ENCODE measurements at regions not wholly inside any gene's neighbourhood (a gene's known extent, or its start where the extent isn't known, plus 50 kb on each side); places are given as distances from the start of the nearest gene placed in this dataset.
"Not testable (repeated sequence)": the region's sequence is repeated elsewhere in the genome, so short reads cannot be mapped to it uniquely, and the experiment has no call there.

DNA sequence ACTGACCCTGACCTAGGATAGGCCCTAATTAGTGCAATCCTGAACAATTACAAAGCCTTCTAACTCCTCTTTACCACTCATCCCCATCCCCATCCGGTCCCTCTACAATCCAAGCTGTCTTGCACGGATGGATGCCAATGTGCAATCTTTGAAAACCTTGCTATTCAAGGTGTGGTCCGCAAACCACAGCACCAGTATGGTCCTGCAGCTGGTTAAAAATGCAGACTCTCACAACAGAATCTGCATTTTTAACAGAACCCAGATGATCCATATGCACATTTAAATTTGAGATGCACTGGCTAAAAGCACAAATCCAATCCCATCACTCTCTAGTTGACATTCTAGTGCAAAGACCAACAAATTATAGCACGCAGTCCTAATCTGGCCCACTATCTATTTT, 230.6 kb upstream of the KRR1 start:
- no peaks in the 10 kb centered on the region for H3K9me2 ChIP-seq (replicated peaks; ENCODE audit: low read depth, low read length)
- no peak for TF ChIP-seq EZH2phosphoT487 (IDR thresholded peaks at IDR 0.05; ENCODE audit: borderline replicate concordance)
- TF ChIP-seq, protein P1, sequence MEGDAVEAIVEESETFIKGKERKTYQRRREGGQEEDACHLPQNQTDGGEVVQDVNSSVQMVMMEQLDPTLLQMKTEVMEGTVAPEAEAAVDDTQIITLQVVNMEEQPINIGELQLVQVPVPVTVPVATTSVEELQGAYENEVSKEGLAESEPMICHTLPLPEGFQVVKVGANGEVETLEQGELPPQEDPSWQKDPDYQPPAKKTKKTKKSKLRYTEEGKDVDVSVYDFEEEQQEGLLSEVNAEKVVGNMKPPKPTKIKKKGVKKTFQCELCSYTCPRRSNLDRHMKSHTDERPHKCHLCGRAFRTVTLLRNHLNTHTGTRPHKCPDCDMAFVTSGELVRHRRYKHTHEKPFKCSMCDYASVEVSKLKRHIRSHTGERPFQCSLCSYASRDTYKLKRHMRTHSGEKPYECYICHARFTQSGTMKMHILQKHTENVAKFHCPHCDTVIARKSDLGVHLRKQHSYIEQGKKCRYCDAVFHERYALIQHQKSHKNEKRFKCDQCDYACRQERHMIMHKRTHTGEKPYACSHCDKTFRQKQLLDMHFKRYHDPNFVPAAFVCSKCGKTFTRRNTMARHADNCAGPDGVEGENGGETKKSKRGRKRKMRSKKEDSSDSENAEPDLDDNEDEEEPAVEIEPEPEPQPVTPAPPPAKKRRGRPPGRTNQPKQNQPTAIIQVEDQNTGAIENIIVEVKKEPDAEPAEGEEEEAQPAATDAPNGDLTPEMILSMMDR (conservative IDR thresholded peaks at IDR 0.05; ENCODE audit: low read length) = no peak
- H3K9me3 ChIP-seq (ENCODE audit: insufficient read depth, low read depth, low read length) = no peaks in the 10 kb centered on the region
- no peaks in the 10 kb centered on the region for H3K79me2 ChIP-seq (ENCODE audit: insufficient read depth, low read length)
- no peaks in the 10 kb centered on the region for H3K36me3 ChIP-seq (ENCODE audit: insufficient read depth, low read length)
- no peak overlapping the region for H2AFZ ChIP-seq (ENCODE audit: low read length)
- no peaks in the 10 kb centered on the region for H3F3A ChIP-seq (ENCODE audit: low read depth)
- H3K4me1 ChIP-seq (ENCODE audit: insufficient read depth, low read length, poor library complexity, severe bottlenecking) = no peaks in the 10 kb centered on the region
- H3K4me2 ChIP-seq (ENCODE audit: low read depth, low read length, poor library complexity, severe bottlenecking) = no peak overlapping the region
- no peak overlapping the region for H3K9ac ChIP-seq (ENCODE audit: low read depth, low read length, poor library complexity, severe bottlenecking)
- H4K20me1 ChIP-seq (ENCODE audit: insufficient read depth, low read length, poor library complexity, severe bottlenecking) = no peaks in the 10 kb centered on the region
- no peaks in the 10 kb centered on the region for H3K27me3 ChIP-seq (ENCODE audit: insufficient read depth, low read length, poor library complexity, severe bottlenecking)
- no peak overlapping the region for H3K4me3 ChIP-seq (ENCODE audit: low read length, poor library complexity, severe bottlenecking)

DNA sequence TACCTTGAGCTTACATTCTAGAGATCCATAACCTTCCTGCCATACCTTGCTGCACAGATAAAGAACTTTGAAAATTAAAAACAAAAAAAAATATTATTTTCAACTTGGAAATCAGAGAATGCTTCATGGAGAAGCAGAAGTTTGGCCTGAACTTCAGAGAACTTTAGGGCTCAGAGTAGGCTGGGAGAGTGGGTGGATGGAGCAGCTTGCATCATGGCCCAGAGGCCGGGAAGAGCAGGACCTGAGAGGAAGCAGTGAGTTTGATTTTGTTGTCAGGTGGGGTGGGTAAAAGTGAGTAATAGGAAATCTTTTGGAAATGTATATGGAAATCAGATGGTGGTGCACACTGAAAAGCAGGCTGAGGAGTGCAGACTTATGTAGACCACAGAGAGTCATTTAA, 228.5 kb upstream of the KRR1 start:
- H3K36me3 ChIP-seq (ENCODE audit: insufficient read depth, low read length) = no peaks in the 10 kb centered on the region
- H3K4me1 ChIP-seq (ENCODE audit: insufficient read depth, low read length, poor library complexity, severe bottlenecking) = no peaks in the 10 kb centered on the region
- H3K9me3 ChIP-seq (ENCODE audit: insufficient read depth, low read depth, low read length) = no peaks in the 10 kb centered on the region

DNA sequence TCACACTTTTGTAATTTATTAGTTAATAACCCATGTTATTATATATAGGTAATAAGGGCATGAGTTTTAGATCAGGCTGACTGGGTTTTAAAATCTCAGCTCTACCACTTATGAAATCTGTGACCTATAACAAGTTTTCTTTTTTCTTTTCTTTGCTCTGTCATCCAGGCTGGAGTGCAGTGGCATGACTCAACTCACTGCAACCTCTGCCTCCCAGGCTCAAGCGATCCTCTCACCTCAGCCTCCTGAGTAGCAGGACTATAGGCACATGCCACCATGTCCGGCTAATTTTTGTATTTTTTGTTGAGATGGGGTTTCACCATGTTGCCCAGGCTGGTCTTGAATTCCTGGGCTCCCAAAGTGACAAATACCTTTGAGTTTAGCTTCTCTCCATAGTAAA, 227.7 kb upstream of the KRR1 start:
- H3K4me2 ChIP-seq (ENCODE audit: low read depth, low read length, poor library complexity, severe bottlenecking); H3K9ac ChIP-seq (ENCODE audit: low read depth, low read length, poor library complexity, severe bottlenecking); H4K20me1 ChIP-seq (ENCODE audit: insufficient read depth, low read length, poor library complexity, severe bottlenecking); H2AFZ ChIP-seq (ENCODE audit: low read length); H3K79me2 ChIP-seq (ENCODE audit: insufficient read depth, low read length); H3K27me3 ChIP-seq (ENCODE audit: insufficient read depth, low read length, poor library complexity, severe bottlenecking); H3K9me2 ChIP-seq (replicated peaks; ENCODE audit: low read depth, low read length); H3F3A ChIP-seq (ENCODE audit: low read depth); H3K4me1 ChIP-seq (ENCODE audit: insufficient read depth, low read length, poor library complexity, severe bottlenecking); H3K36me3 ChIP-seq (ENCODE audit: insufficient read depth, low read length); H3K9me3 ChIP-seq (ENCODE audit: insufficient read depth, low read depth, low read length); H3K4me3 ChIP-seq (ENCODE audit: low read length, poor library complexity, severe bottlenecking): not testable (repeated sequence)

More for the DNA sequence above, 228.5 kb upstream of the KRR1 start:
- Histone ChIP-seq H4K20me1 (ENCODE audit: insufficient read depth, low read length, poor library complexity, severe bottlenecking) (no peaks in the 10 kb centered on the region), H3K27me3 (ENCODE audit: insufficient read depth, low read length, poor library complexity, severe bottlenecking) (no peaks in the 10 kb centered on the region), H3K9ac (ENCODE audit: low read depth, low read length, poor library complexity, severe bottlenecking) (no peak overlapping the region), H3K9me2 (replicated peaks; ENCODE audit: low read depth, low read length) (no peaks in the 10 kb centered on the region), H3K4me2 (ENCODE audit: low read depth, low read length, poor library complexity, severe bottlenecking) (no peak overlapping the region), H3K4me3 (ENCODE audit: low read length, poor library complexity, severe bottlenecking) (no peak overlapping the region), H2AFZ (ENCODE audit: low read length) (no peak overlapping the region), H3F3A (ENCODE audit: low read depth) (no peaks in the 10 kb centered on the region), H3K79me2 (ENCODE audit: insufficient read depth, low read length) (no peaks in the 10 kb centered on the region)
- no peak for TF ChIP-seq EZH2phosphoT487 (IDR thresholded peaks at IDR 0.05; ENCODE audit: borderline replicate concordance)
- TF ChIP-seq, protein P1 (conservative IDR thresholded peaks at IDR 0.05; ENCODE audit: low read length) = no peak

DNA sequence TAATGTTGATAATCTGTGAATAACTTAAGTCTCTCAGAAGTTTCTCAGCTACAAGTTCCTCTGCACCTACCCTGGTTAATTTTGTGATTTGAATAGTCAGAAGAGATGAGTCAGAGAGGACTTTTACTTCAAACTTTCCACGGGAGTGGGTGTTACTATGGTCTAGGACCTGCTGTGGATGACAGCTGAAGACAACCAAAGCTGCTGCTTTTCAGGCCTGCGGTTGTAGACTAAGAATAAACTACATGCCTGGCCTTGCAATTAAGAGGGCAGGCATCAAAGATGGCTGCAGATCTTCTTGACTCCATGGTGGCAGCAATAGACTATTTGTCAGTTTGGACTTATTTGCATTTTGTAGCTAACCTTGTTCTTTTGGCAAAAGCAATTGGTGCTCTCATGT, 227.1 kb upstream of the KRR1 start:
- TF ChIP-seq, protein P1 (conservative IDR thresholded peaks at IDR 0.05; ENCODE audit: low read length) = no peak
- no peak for TF ChIP-seq EZH2phosphoT487 (IDR thresholded peaks at IDR 0.05; ENCODE audit: borderline replicate concordance)
- Histone ChIP-seq H3K9ac (ENCODE audit: low read depth, low read length, poor library complexity, severe bottlenecking) (no peak overlapping the region), H3F3A (ENCODE audit: low read depth) (no peaks in the 10 kb centered on the region), H3K4me1 (ENCODE audit: insufficient read depth, low read length, poor library complexity, severe bottlenecking) (no peaks in the 10 kb centered on the region), H3K9me2 (replicated peaks; ENCODE audit: low read depth, low read length) (no peaks in the 10 kb centered on the region), H4K20me1 (ENCODE audit: insufficient read depth, low read length, poor library complexity, severe bottlenecking) (no peaks in the 10 kb centered on the region), H2AFZ (ENCODE audit: low read length) (peak overlapping the region; percentile 5; the same call in 1 of the 2 replicates), H3K36me3 (ENCODE audit: insufficient read depth, low read length) (no peaks in the 10 kb centered on the region), H3K27me3 (ENCODE audit: insufficient read depth, low read length, poor library complexity, severe bottlenecking) (no peaks in the 10 kb centered on the region), H3K9me3 (ENCODE audit: insufficient read depth, low read depth, low read length) (no peaks in the 10 kb centered on the region), H3K79me2 (ENCODE audit: insufficient read depth, low read length) (no peaks in the 10 kb centered on the region), H3K4me2 (ENCODE audit: low read depth, low read length, poor library complexity, severe bottlenecking) (no peak overlapping the region), H3K4me3 (ENCODE audit: low read length, poor library complexity, severe bottlenecking) (no peak overlapping the region)

Data from Loucy (cell line).